Caco-2 (cell line): ENCODE measurements at regions not wholly inside any gene's neighbourhood (a gene's known extent, or its start where the extent isn't known, plus 50 kb on each side); places are given as distances from the start of the nearest gene placed in this dataset.

Experiments used
- BruUV-seq: library from RNA; stranded (reverse); fragments of 400-500 nt; replicated peaks from 2 replicates; lab custom pipeline; 2021; lab: Mats Ljungman, UMichigan
- CTCF ChIA-PET: fragments of 300-600 bp; sonication (Branson Sonifier 250); formaldehyde crosslinking; loops from one replicate; lab custom pipeline; 2022; ENCODE audit warnings: antibody characterized with exemption; lab: Charles Lee
- POLR2A ChIA-PET: fragments of 300-600 bp; sonication (Branson Sonifier 250); formaldehyde crosslinking; loops from one replicate; lab custom pipeline; 2022; ENCODE audit warnings: antibody characterized with exemption; lab: Charles Lee
- DNase-seq, 2 experiments: peaks; one replicate each; pipeline versions ENCODE4 v3.0.0 to v3.0.0-alpha.2; 2020 to 2022
- H3K27me3 ChIP-seq: replicated peaks from 2 replicates; pipeline ENCODE4 v1.6.0; 2011; ENCODE audit warnings: low read length; ENCODE audit not compliant: control insufficient read depth, insufficient read depth
- H3K36me3 ChIP-seq: 2 replicates; pipeline ENCODE4 v1.5.1; 2011; ENCODE audit warnings: low read length; ENCODE audit not compliant: control insufficient read depth, insufficient read depth
- H3K4me1 ChIP-seq: fragments of 250-450 bp; sonication (Bioruptor Pico); 2 replicates; pipeline ENCODE4 v1.5.1; 2020; ENCODE audit warnings: mild to moderate bottlenecking
- H3K4me3 ChIP-seq: 2 replicates; pipeline ENCODE4 v1.5.1; 2011; ENCODE audit warnings: low read depth, mild to moderate bottlenecking, control low read depth, low read length
- H3K9me3 ChIP-seq: fragments of 250-450 bp; sonication (Bioruptor Pico); 2 replicates; pipeline ENCODE4 v1.5.1; 2020; ENCODE audit warnings: mild to moderate bottlenecking, moderate library complexity
- H3K27ac Mint-ChIP-seq: one replicate; pipeline ENCODE4 v1.8.0; 2022; ENCODE audit warnings: mixed read lengths; ENCODE audit not compliant: unreplicated experiment
- H3K27me3 Mint-ChIP-seq: one replicate; pipeline ENCODE4 v1.8.0; 2022; ENCODE audit warnings: mixed read lengths; ENCODE audit not compliant: insufficient read depth, unreplicated experiment
- H3K36me3 Mint-ChIP-seq: one replicate; pipeline ENCODE4 v1.8.0; 2022; ENCODE audit warnings: mild to moderate bottlenecking, mixed read lengths; ENCODE audit not compliant: insufficient read depth, unreplicated experiment
- H3K4me1 Mint-ChIP-seq: one replicate; pipeline ENCODE4 v1.8.0; 2022; ENCODE audit warnings: low read depth, mixed read lengths; ENCODE audit not compliant: unreplicated experiment
- H3K4me3 Mint-ChIP-seq: one replicate; pipeline ENCODE4 v1.8.0; 2022; ENCODE audit warnings: mild to moderate bottlenecking, moderate library complexity, mixed read lengths; ENCODE audit not compliant: unreplicated experiment
- H3K9me3 Mint-ChIP-seq: one replicate; pipeline ENCODE4 v1.8.0; 2022; ENCODE audit warnings: mixed read lengths; ENCODE audit not compliant: unreplicated experiment
- intact Hi-C: fragments of 100-400 bp; cut with micrococcal nuclease; formaldehyde crosslinking; loops from one replicate; pipeline ENCODE4 v1.10.0; 2022; ENCODE audit not compliant: unreplicated experiment
- TF ChIP-seq, protein P1 (sequence below), 2 experiments: fragments of 200-600 bp in 1 of 2; IDR thresholded peaks; 1 replicate in 1 of 2; 2 replicates in 1 of 2; pipeline versions ENCODE4 v1.5.1 to v1.8.0; 2011 to 2022; ENCODE audit warnings: antibody characterized with exemption in 1 of 2, control low read depth in 1 of 2, inconsistent platforms in 1 of 2, low read depth in 1 of 2, low read length in 1 of 2, mild to moderate bottlenecking in 1 of 2, moderate library complexity in 1 of 2; ENCODE audit not compliant: insufficient read depth in 1 of 2, severe bottlenecking in 1 of 2, unreplicated experiment in 1 of 2

GRCh38 chr2:111707700-111708099 is 176.3 kb downstream of the ANAPC1 start:
- ChIA-PET POLR2A (no interaction called here), CTCF (no interaction called here)
- Histone ChIP-seq H3K4me1 (0 out of 2 replicates have a peak, but pooled peaks cover under 1% of the 10 kb centered on the region), H3K4me3 (no peak overlapping the region), H3K27me3 (no peaks in the 10 kb centered on the region), H3K36me3 (no peaks in the 10 kb centered on the region), H3K9me3 (peaks cover 11% of the 10 kb centered on the region; the same call in 1 of the 2 replicates)
- Mint-ChIP-seq H3K27me3 (no peaks in the 10 kb centered on the region), H3K4me1 (no peaks in the 10 kb centered on the region), H3K27ac (no peak overlapping the region), H3K9me3 (peaks cover 13% of the 10 kb centered on the region), H3K36me3 (no peaks in the 10 kb centered on the region), H3K4me3 (no peak overlapping the region)
- no TSS peak for BruUV-seq
- intact Hi-C loops = no loop called here
- TF ChIP-seq, protein P1, sequence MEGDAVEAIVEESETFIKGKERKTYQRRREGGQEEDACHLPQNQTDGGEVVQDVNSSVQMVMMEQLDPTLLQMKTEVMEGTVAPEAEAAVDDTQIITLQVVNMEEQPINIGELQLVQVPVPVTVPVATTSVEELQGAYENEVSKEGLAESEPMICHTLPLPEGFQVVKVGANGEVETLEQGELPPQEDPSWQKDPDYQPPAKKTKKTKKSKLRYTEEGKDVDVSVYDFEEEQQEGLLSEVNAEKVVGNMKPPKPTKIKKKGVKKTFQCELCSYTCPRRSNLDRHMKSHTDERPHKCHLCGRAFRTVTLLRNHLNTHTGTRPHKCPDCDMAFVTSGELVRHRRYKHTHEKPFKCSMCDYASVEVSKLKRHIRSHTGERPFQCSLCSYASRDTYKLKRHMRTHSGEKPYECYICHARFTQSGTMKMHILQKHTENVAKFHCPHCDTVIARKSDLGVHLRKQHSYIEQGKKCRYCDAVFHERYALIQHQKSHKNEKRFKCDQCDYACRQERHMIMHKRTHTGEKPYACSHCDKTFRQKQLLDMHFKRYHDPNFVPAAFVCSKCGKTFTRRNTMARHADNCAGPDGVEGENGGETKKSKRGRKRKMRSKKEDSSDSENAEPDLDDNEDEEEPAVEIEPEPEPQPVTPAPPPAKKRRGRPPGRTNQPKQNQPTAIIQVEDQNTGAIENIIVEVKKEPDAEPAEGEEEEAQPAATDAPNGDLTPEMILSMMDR (IDR thresholded peaks at IDR 0.05; ENCODE audit: insufficient read depth in 1 of 2, low read depth in 1 of 2, low read length in 1 of 2, severe bottlenecking in 1 of 2, unreplicated experiment in 1 of 2) = no peak
- DNase-seq = no peak

- Histone ChIP-seq H3K9me3 (peaks cover 11% of the 10 kb centered on the region; the same call in 1 of the 2 replicates), H3K4me1 (no peaks in the 10 kb centered on the region), H3K36me3 (no peaks in the 10 kb centered on the region), H3K27me3 (no peaks in the 10 kb centered on the region), H3K4me3 (no peak overlapping the region)
- Mint-ChIP-seq H3K27me3 (no peaks in the 10 kb centered on the region), H3K4me3 (no peak overlapping the region), H3K4me1 (no peaks in the 10 kb centered on the region), H3K9me3 (peaks cover 13% of the 10 kb centered on the region), H3K27ac (no peak overlapping the region), H3K36me3 (no peaks in the 10 kb centered on the region)
- intact Hi-C loops = no loop called here
- TF ChIP-seq, protein P1 (IDR thresholded peaks at IDR 0.05; ENCODE audit: insufficient read depth in 1 of 2, low read depth in 1 of 2, low read length in 1 of 2, severe bottlenecking in 1 of 2, unreplicated experiment in 1 of 2) = no peak
- ChIA-PET POLR2A (no interaction called here), CTCF (no interaction called here)
- no TSS peak for BruUV-seq
- DNase-seq = no peak
Measured at GRCh38 chr2:111708476-111709180, 175.4 kb downstream of the ANAPC1 start.

DNA sequence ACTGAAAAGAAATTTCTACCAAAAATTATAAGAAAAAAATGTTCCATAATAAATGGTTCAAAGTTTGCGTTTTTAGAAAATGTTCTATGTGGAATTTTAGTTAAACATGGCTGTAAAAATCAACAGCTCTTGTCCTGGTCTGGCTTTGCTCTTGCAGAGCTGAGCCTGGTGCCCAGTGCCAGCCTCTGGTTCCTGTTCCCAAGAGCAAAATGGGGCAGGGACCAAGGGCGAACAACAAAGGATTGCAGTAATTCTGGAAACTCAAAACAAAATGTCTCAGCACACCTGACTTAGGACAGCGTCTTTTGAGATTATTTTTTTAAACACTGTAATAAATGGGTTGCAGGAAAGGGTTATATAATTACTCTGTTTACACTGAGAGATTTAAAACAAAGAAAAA is 174.7 kb downstream of the ANAPC1 start:
- Mint-ChIP-seq H3K9me3 (peaks cover 13% of the 10 kb centered on the region), H3K27ac (no peak overlapping the region), H3K4me3 (no peak overlapping the region), H3K36me3 (no peaks in the 10 kb centered on the region), H3K4me1 (no peaks in the 10 kb centered on the region), H3K27me3 (no peaks in the 10 kb centered on the region)
- H3K36me3 ChIP-seq = no peaks in the 10 kb centered on the region
- H3K4me1 ChIP-seq = no peaks in the 10 kb centered on the region
- no peak overlapping the region for H3K4me3 ChIP-seq
- BruUV-seq = no TSS peak
- H3K27me3 ChIP-seq = no peaks in the 10 kb centered on the region
- POLR2A ChIA-PET = no interaction called here
- no peak for DNase-seq
- intact Hi-C loops = no loop called here
- TF ChIP-seq, protein P1 (IDR thresholded peaks at IDR 0.05; ENCODE audit: insufficient read depth in 1 of 2, low read depth in 1 of 2, low read length in 1 of 2, severe bottlenecking in 1 of 2, unreplicated experiment in 1 of 2) = no peak
- peaks cover 11% of the 10 kb centered on the region; the same call in 1 of the 2 replicates for H3K9me3 ChIP-seq
- CTCF ChIA-PET = no interaction called here
